ENCODE measurements at regions not wholly inside any gene's neighbourhood (a gene's known extent, or its start where the extent isn't known, plus 50 kb on each side); places are given as distances from the start of the nearest gene placed in this dataset.

DNA sequence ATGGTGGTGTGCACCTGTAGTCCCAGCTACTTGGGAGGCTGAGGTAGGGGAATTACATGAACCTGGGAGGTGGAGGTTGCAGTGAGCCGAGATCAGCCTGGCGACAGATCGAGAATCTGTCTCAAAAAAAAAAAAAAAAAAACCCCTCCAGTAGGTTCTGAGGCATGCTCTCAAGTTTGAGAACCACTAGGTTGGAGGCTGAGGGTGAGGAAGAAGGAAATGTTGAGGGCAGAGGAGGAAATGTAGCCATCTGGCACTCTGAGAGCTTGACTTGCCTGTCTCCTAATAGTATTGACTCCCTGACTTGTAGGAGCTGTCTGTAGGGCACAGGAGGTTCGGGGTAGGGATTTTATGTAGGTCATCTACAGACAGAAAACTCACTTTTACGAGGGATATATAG is 204.6 kb downstream of the OPA1 start:
- Histone ChIP-seq H3K9ac (no peak overlapping the region), H3K27me3 (no peaks in the 10 kb centered on the region), H3K36me3 (no peaks in the 10 kb centered on the region), H3K27ac (no peak overlapping the region), H4K20me1 (no peaks in the 10 kb centered on the region), H3K9me3 (no peaks in the 10 kb centered on the region), H3K4me3 (no peak overlapping the region), H3K4me2 (0 out of 2 replicates have a peak overlapping the region, but pooled peaks have one; percentile 22), H3K4me1 (peaks cover 10% of the 10 kb centered on the region; the same call in 1 of the 2 replicates)
- TF ChIP-seq Cebpa-rat (IDR thresholded peaks at IDR 0.05), result no peak

DNA sequence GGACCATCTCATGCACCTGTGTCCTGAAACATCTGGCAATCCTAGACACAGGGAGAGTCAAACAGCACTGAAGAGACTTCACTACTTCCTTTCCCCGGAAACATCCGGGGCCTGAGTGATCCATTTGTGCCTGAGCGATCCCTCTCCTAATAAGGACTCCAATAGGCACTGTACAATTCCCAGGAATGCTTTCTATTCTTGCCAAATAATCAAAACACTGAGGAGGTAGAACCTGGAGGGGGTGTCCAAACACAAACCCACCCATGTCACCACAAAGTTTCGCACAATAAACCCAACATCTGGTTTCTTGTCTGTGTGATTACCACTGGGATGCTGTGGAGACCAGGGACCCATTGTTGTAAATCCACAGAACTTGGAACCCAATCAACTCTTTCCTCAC is 205.0 kb downstream of the OPA1 start:
- H3K27me3 ChIP-seq, result no peaks in the 10 kb centered on the region
- H3K9ac ChIP-seq, result no peak overlapping the region
- H4K20me1 ChIP-seq, result no peaks in the 10 kb centered on the region
- no peak overlapping the region for H3K27ac ChIP-seq
- peaks cover 10% of the 10 kb centered on the region; the same call in 1 of the 2 replicates for H3K4me1 ChIP-seq
- TF ChIP-seq Cebpa-rat (IDR thresholded peaks at IDR 0.05), result no peak
- H3K4me3 ChIP-seq, result no peak overlapping the region
- H3K9me3 ChIP-seq, result no peaks in the 10 kb centered on the region
- H3K36me3 ChIP-seq, result no peaks in the 10 kb centered on the region
- 0 out of 2 replicates have a peak overlapping the region, but pooled peaks have one; percentile 22 for H3K4me2 ChIP-seq

DNA sequence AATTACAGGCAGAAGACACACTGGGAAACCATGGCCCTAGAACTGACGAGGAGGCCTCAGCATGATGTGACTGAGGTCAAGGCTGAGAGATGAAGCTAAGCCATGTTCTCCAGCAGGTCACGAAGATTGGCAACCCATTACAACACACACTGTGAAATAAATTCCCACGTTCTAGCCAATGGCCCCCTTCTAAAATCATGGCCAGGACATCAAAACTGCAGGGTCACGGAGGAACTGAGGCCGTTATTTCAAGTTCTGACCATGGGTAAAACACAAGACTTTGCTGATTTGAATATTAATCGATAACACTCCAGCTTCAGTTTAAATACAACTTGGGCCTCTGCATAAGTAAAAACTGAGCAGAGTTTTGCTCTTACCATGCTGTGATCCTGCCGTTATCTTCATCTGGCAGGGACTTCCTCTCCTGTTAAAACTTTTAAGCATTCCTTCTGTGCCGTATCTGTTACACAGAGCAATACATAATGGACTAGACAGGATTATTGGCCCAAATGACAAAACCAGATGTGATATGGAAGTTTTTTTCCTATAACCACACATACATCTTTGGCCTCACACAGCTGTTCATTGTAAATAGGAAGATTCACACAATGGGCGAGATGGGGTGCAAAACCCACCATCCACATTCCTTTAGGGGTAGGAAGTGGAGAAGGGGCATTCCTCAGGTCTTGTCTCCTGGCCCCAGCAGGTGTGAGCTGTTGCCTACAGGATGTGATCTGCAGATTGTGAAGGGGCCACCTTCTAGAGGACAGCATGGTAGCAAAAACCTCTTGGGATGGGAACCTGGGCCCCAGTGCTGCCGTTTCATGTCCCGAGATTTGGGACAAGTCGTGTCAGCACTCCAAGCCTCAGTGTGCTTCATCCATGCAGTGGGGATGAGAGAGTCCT is 207.4 kb downstream of the OPA1 start:
- Histone ChIP-seq H3K27me3 (no peaks in the 10 kb centered on the region), H3K36me3 (no peaks in the 10 kb centered on the region), H3K9ac (no peak overlapping the region), H3K9me3 (no peaks in the 10 kb centered on the region), H3K4me1 (peaks cover 10% of the 10 kb centered on the region; the same call in 1 of the 2 replicates), H3K4me2 (no peak overlapping the region), H4K20me1 (no peaks in the 10 kb centered on the region), H3K4me3 (no peak overlapping the region), H3K27ac (no peak overlapping the region)
- TF ChIP-seq Cebpa-rat (IDR thresholded peaks at IDR 0.05), result no peak

GRCh38 chr3:193801097-193801496 is 208.1 kb downstream of the OPA1 start:
- no peaks in the 10 kb centered on the region for H4K20me1 ChIP-seq
- H3K4me3 ChIP-seq, result no peak overlapping the region
- no peaks in the 10 kb centered on the region for H3K36me3 ChIP-seq
- no peak overlapping the region for H3K4me2 ChIP-seq
- no peak overlapping the region for H3K27ac ChIP-seq
- no peak overlapping the region for H3K9ac ChIP-seq
- H3K4me1 ChIP-seq, result peaks cover 10% of the 10 kb centered on the region; the same call in 1 of the 2 replicates
- H3K9me3 ChIP-seq, result no peaks in the 10 kb centered on the region
- no peaks in the 10 kb centered on the region; the same call in 1 of the 2 replicates for H3K27me3 ChIP-seq
- no peak for TF ChIP-seq Cebpa-rat (IDR thresholded peaks at IDR 0.05)

DNA sequence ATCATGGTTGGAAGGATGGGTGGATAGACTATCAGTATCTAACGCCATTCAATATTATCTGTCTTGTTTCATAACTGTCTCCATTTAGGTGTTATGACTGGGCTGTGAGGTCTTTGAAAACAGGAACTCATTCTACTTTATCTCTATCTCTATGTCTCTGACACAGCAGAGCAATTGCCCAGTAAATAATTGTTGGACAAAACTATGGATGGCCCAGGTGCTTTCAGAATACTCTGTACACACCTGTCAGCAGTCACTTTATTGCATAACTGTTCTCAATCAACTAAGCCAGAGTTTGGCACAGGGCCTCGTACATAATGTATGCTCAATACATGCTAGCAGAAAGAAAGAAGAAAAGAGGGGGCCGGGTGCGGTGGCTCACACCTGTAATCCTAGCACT is 210.3 kb downstream of the OPA1 start:
- Histone ChIP-seq H3K4me1 (no peaks in the 10 kb centered on the region), H3K27ac (no peak overlapping the region), H4K20me1 (no peaks in the 10 kb centered on the region), H3K27me3 (peaks cover 21% of the 10 kb centered on the region), H3K4me2 (no peak overlapping the region), H3K9me3 (no peaks in the 10 kb centered on the region), H3K36me3 (no peaks in the 10 kb centered on the region), H3K9ac (no peak overlapping the region), H3K4me3 (no peak overlapping the region)
- no peak for TF ChIP-seq Cebpa-rat (IDR thresholded peaks at IDR 0.05)

DNA sequence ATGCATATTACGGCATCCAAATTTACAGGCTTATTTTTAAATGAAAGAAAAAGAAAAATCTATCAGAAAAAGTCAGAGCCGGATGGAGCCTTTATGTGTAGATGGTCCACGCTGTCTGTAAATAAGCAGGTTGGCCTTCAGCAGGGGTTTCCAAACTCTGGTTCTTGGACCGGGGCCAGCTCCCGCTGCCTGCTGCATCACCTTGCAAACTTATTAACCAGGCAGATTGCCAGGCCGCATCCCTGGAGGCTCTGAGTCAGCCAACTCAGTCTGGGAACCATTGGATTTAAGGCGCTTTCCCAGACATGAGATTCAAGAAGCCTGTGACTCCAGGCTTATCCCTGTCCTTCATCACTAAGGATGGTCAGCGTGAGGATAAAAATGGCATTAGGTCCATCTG is 212.4 kb downstream of the OPA1 start:
- Histone ChIP-seq H4K20me1 (no peaks in the 10 kb centered on the region), H3K36me3 (no peaks in the 10 kb centered on the region), H3K27ac (no peak overlapping the region), H3K9me3 (no peaks in the 10 kb centered on the region), H3K4me3 (no peak overlapping the region), H3K4me1 (no peaks in the 10 kb centered on the region), H3K9ac (no peak overlapping the region), H3K27me3 (peaks cover 21% of the 10 kb centered on the region), H3K4me2 (no peak overlapping the region)
- no peak for TF ChIP-seq Cebpa-rat (IDR thresholded peaks at IDR 0.05)

GRCh38 chr3:193808317-193808716 is 215.3 kb downstream of the OPA1 start:
- Histone ChIP-seq H4K20me1 (no peaks in the 10 kb centered on the region), H3K4me2 (no peak overlapping the region), H3K9me3 (no peaks in the 10 kb centered on the region), H3K27me3 (peaks cover 21% of the 10 kb centered on the region), H3K9ac (no peak overlapping the region), H3K27ac (no peak overlapping the region), H3K4me1 (no peaks in the 10 kb centered on the region), H3K4me3 (no peak overlapping the region), H3K36me3 (no peaks in the 10 kb centered on the region)
- TF ChIP-seq Cebpa-rat (IDR thresholded peaks at IDR 0.05), result no peak

- no peak overlapping the region for H3K9ac ChIP-seq
- no peak overlapping the region for H3K27ac ChIP-seq
- H3K27me3 ChIP-seq, result peaks cover 21% of the 10 kb centered on the region
- no peak overlapping the region for H3K4me2 ChIP-seq
- no peaks in the 10 kb centered on the region for H3K4me1 ChIP-seq
- no peaks in the 10 kb centered on the region for H3K9me3 ChIP-seq
- no peak for TF ChIP-seq Cebpa-rat (IDR thresholded peaks at IDR 0.05)
- H3K36me3 ChIP-seq, result no peaks in the 10 kb centered on the region
- H4K20me1 ChIP-seq, result no peaks in the 10 kb centered on the region
- no peak overlapping the region for H3K4me3 ChIP-seq
These were observed 216.1 kb downstream of the OPA1 start for GRCh38 chr3:193809106-193809505.

- Histone ChIP-seq H4K20me1 (no peaks in the 10 kb centered on the region), H3K27me3 (peaks cover 11% of the 10 kb centered on the region), H3K36me3 (no peaks in the 10 kb centered on the region), H3K4me3 (no peak overlapping the region), H3K4me1 (no peaks in the 10 kb centered on the region), H3K9me3 (no peaks in the 10 kb centered on the region), H3K27ac (no peak overlapping the region), H3K9ac (no peak overlapping the region), H3K4me2 (no peak overlapping the region)
- no peak for TF ChIP-seq Cebpa-rat (IDR thresholded peaks at IDR 0.05)
These were observed 219.2 kb downstream of the OPA1 start for GRCh38 chr3:193812078-193812725.

Measured in BLaER1 (cell line).